ENCODE measurements at regions not wholly inside any gene's neighbourhood (a gene's known extent, or its start where the extent isn't known, plus 50 kb on each side); places are given as distances from the start of the nearest gene placed in this dataset.

DNA sequence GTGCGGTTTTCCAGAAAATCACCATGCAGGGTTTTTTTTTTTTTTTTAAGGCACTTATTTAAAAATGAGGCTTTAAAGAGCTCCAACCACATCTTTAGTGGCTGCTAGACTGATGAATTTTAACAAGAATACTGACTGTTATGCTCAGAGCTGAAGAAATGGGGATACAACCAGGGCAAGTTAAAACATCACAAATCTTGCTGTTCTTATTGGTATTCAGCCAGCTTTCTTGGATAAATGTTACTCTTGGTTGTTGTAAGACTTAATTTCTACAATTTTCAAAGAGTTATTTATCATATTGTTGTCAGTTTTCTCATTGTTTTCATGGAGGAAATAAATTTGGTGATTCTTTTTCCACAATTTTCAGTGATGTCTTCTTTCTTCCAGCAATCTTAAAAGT, 352.8 kb upstream of the FAM174A start:
- no peak for DNase-seq
- TF ChIP-seq CTCF (conservative IDR thresholded peaks at IDR 0.05), result no peak
- Histone ChIP-seq H4K91ac (ENCODE audit: insufficient read length, low read depth, low read length) (no peak overlapping the region), H2AFZ (ENCODE audit: low read length) (no peak overlapping the region), H4K20me1 (ENCODE audit: control insufficient read depth, insufficient read depth, insufficient read length) (no peaks in the 10 kb centered on the region), H3K79me1 (ENCODE audit: insufficient read depth, low read depth, low read length, poor library complexity, severe bottlenecking) (no peaks in the 10 kb centered on the region), H3K23ac (ENCODE audit: insufficient read length, low read depth, low read length) (no peak overlapping the region), H2BK15ac (ENCODE audit: low read depth, low read length) (no peak overlapping the region), H3K56ac (ENCODE audit: insufficient read length, low read depth, low read length) (no peak overlapping the region), H3K4me1 (ENCODE audit: insufficient read depth, low read length) (no peaks in the 10 kb centered on the region), H3K79me2 (ENCODE audit: insufficient read depth, low read length) (no peaks in the 10 kb centered on the region), H3K18ac (ENCODE audit: insufficient read length, low read depth, low read length) (no peak overlapping the region), H2AK5ac (ENCODE audit: insufficient read length, low read length) (no peak overlapping the region), H2BK5ac (ENCODE audit: insufficient read length, low read length) (no peak overlapping the region), H2BK20ac (ENCODE audit: low read depth, low read length, poor library complexity, severe bottlenecking) (no peak overlapping the region), H3K27me3 (ENCODE audit: insufficient read depth, low read length) (no peaks in the 10 kb centered on the region), H3K27ac (ENCODE audit: insufficient read length, low read depth, low read length) (no peak overlapping the region), H4K8ac (replicated peaks; ENCODE audit: insufficient read length, low read depth, low read length) (no peak overlapping the region), H3K4ac (ENCODE audit: low read depth, low read length) (no peak overlapping the region), H2BK120ac (ENCODE audit: low read depth, low read length, poor library complexity, severe bottlenecking) (no peak overlapping the region), H3K4me2 (ENCODE audit: insufficient read depth, insufficient read length, low read length) (no peak overlapping the region), H4K5ac (ENCODE audit: insufficient read length, low read depth, low read length) (no peak overlapping the region), H3K23me2 (ENCODE audit: insufficient read length, low read depth, low read length, poor library complexity, severe bottlenecking) (no peaks in the 10 kb centered on the region), H3K9ac (ENCODE audit: extremely low read depth, insufficient read length, low read length) (no peak overlapping the region), H3K9me3 (ENCODE audit: control insufficient read depth, low read depth, low read length) (no peaks in the 10 kb centered on the region), H2BK12ac (ENCODE audit: insufficient read length, low read depth, low read length) (no peak overlapping the region), H3T11ph (ENCODE audit: low read length) (no peak overlapping the region), H3K14ac (ENCODE audit: insufficient read depth, low read length) (no peak overlapping the region)
- H3K27ac Mint-ChIP-seq, result no peak overlapping the region
- H3K27me3 Mint-ChIP-seq (ENCODE audit: low read depth), result no peaks in the 10 kb centered on the region; the same call in 1 of the 2 replicates
- H3K36me3 Mint-ChIP-seq (ENCODE audit: insufficient read depth in 1 of 3, low read depth in 3 of 3), result no peaks in the 10 kb centered on the region
- no peak overlapping the region for H3K4me3 Mint-ChIP-seq
- peaks cover 8 to 11% of the 10 kb centered on the region in 2 experiments for H3K4me1 Mint-ChIP-seq
- no CpG with 5 or more reads among the region's 1 CpG for WGBS (ENCODE audit: extremely low coverage, insufficient read length, low lambda C conversion rate)
- H3K9me3 Mint-ChIP-seq, result 0 out of 5 replicates have a peak, but pooled peaks cover 0 to 3% of the 10 kb centered on the region in 2 experiments
